Liver (tissue), 7 donors: ENCODE measurements at regions not wholly inside any gene's neighbourhood (a gene's known extent, or its start where the extent isn't known, plus 50 kb on each side); places are given as distances from the start of the nearest gene placed in this dataset.

Experiments
- DNase-seq: peaks from one replicate; pipeline ENCODE4 v3.0.0-alpha.2; 2017; ENCODE audit warnings: low spot score
- H3K27ac ChIP-seq, 2 donors: one replicate each; pipeline ENCODE4 v1.7.0; 2013; ENCODE audit warnings: inconsistent platforms in 2 of 2, low read length in 2 of 2, control low read depth in 1 of 2, low read depth in 1 of 2, mild to moderate bottlenecking in 1 of 2
- H3K27me3 ChIP-seq, 4 donors: one replicate each; pipeline versions ENCODE4 v1.6.1 to v1.7.0; 2013; ENCODE audit warnings: low read length in 3 of 4, inconsistent platforms in 1 of 4, mild to moderate bottlenecking in 1 of 4, moderate library complexity in 1 of 4; ENCODE audit not compliant: control insufficient read depth in 4 of 4, insufficient read depth in 4 of 4
- H3K36me3 ChIP-seq, 4 donors: one replicate each; pipeline versions ENCODE4 v1.6.1 to v1.7.0; 2013; ENCODE audit warnings: low read length in 3 of 4, mild to moderate bottlenecking in 3 of 4, low read depth in 1 of 4, moderate library complexity in 1 of 4; ENCODE audit not compliant: control insufficient read depth in 4 of 4, insufficient read depth in 3 of 4
- H3K4me1 ChIP-seq, 4 donors: one replicate each; pipeline versions ENCODE4 v1.6.1 to v1.7.0; 2013; ENCODE audit warnings: low read length in 3 of 4, mild to moderate bottlenecking in 3 of 4, moderate library complexity in 1 of 4; ENCODE audit not compliant: control insufficient read depth in 4 of 4, insufficient read depth in 4 of 4
- H3K4me3 ChIP-seq, 3 donors: one replicate each; pipeline versions ENCODE4 v1.6.1 to v1.7.0; 2013; ENCODE audit warnings: low read length in 3 of 3, control low read depth in 1 of 3, low read depth in 1 of 3, mild to moderate bottlenecking in 1 of 3
- H3K9ac ChIP-seq, 2 donors: one replicate each; pipeline ENCODE4 v1.7.0; 2013; ENCODE audit warnings: low read length in 2 of 2, mild to moderate bottlenecking in 2 of 2, moderate library complexity in 2 of 2, control low read depth in 1 of 2, low read depth in 1 of 2
- H3K9me3 ChIP-seq, 4 donors: one replicate each; pipeline versions ENCODE4 v1.6.1 to v1.7.0; 2013; ENCODE audit warnings: low read length in 3 of 4; ENCODE audit not compliant: control insufficient read depth in 4 of 4
- EGR1 ChIP-seq, 2 donors: IDR thresholded peaks; 2 replicates each; pipeline ENCODE4 v1.6.1; 2016 to 2018; ENCODE audit warnings: antibody characterized with exemption in 2 of 2, low read depth in 2 of 2
- FOXA1 ChIP-seq: IDR thresholded peaks from 2 replicates; pipeline ENCODE4 v1.6.1; 2016; ENCODE audit warnings: antibody characterized with exemption
- FOXA2 ChIP-seq: IDR thresholded peaks from 2 replicates; pipeline ENCODE4 v1.6.1; 2016; ENCODE audit warnings: antibody characterized with exemption
- GABPA ChIP-seq, 2 donors: IDR thresholded peaks in 1 of 2; conservative IDR thresholded peaks in 1 of 2; 2 replicates each; pipeline ENCODE4 v1.6.1; 2016; ENCODE audit warnings: antibody characterized with exemption in 2 of 2, mild to moderate bottlenecking in 1 of 2, moderate library complexity in 1 of 2
- HNF4A ChIP-seq, 2 donors: conservative IDR thresholded peaks; 2 replicates each; pipeline ENCODE4 v1.6.1; 2016; ENCODE audit warnings: antibody characterized with exemption in 2 of 2, mild to moderate bottlenecking in 2 of 2
- HNF4G ChIP-seq: IDR thresholded peaks from 2 replicates; pipeline ENCODE4 v1.6.1; 2016; ENCODE audit warnings: antibody characterized with exemption
- JUND ChIP-seq, 2 donors: IDR thresholded peaks; 2 replicates each; pipeline ENCODE4 v1.6.1; 2016; ENCODE audit warnings: antibody characterized with exemption in 2 of 2
- NR2F2 ChIP-seq: IDR thresholded peaks from 2 replicates; pipeline ENCODE4 v1.6.1; 2016; ENCODE audit warnings: antibody characterized with exemption
- RAD21 ChIP-seq, 2 donors: IDR thresholded peaks; 2 replicates each; pipeline ENCODE4 v1.6.1; 2016; ENCODE audit warnings: antibody characterized with exemption in 2 of 2, mild to moderate bottlenecking in 2 of 2
- REST ChIP-seq: IDR thresholded peaks from 2 replicates; pipeline ENCODE4 v1.6.1; 2016; ENCODE audit warnings: antibody characterized with exemption, mild to moderate bottlenecking
- RXRA ChIP-seq, 2 donors: IDR thresholded peaks; 2 replicates each; pipeline ENCODE4 v1.6.1; 2017 to 2018; ENCODE audit warnings: antibody characterized with exemption in 2 of 2, mild to moderate bottlenecking in 1 of 2
- SP1 ChIP-seq: IDR thresholded peaks from 2 replicates; pipeline ENCODE4 v1.6.1; 2018; ENCODE audit warnings: antibody characterized with exemption, mild to moderate bottlenecking
- TAF1 ChIP-seq: conservative IDR thresholded peaks from 2 replicates; pipeline ENCODE4 v1.6.1; 2016; ENCODE audit warnings: antibody characterized with exemption, mild to moderate bottlenecking
- YY1 ChIP-seq: IDR thresholded peaks from 2 replicates; pipeline ENCODE4 v1.6.1; 2016; ENCODE audit warnings: antibody characterized with exemption, mild to moderate bottlenecking
- WGBS: extraction: QIAGEN DNeasy Blood & Tissue Kit; methylation state at CpG from one replicate; pipeline ENCODE4 v1.1.7; 2013; 5-methylcytosine and 5-hydroxymethylcytosine counted together
- TF ChIP-seq, protein P1 (sequence below): IDR thresholded peaks from 2 replicates; pipeline ENCODE4 v1.6.1; 2016; ENCODE audit warnings: antibody characterized with exemption
- TF ChIP-seq, protein P2 (sequence below): IDR thresholded peaks from 2 replicates; pipeline ENCODE4 v1.6.1; 2016; ENCODE audit warnings: antibody characterized with exemption
- TF ChIP-seq, protein P3 (sequence below): IDR thresholded peaks from 2 replicates; pipeline ENCODE4 v1.6.1; 2016; ENCODE audit warnings: antibody characterized with exemption
- donor health status: healthy.
- donor health status: healthy.
- donor health status: healthy.
- donor health status: healthy.

GRCh38 chr6:119603501-119603900 lies 253.9 kb upstream of the MAN1A1 start:
- no peak for DNase-seq
- no peaks in the 10 kb centered on the region for H3K36me3 ChIP-seq
- H3K4me3 ChIP-seq: no peak overlapping the region
- H3K9me3 ChIP-seq: no peaks in the 10 kb centered on the region
- WGBS: 97% methylated on average over 5 of the region's 5 CpGs
- no peaks in the 10 kb centered on the region for H3K4me1 ChIP-seq
- H3K27me3 ChIP-seq: no peaks in the 10 kb centered on the region
- TF ChIP-seq EGR1 (IDR thresholded peaks at IDR 0.05; ENCODE audit: low read depth in 2 of 2) (no peak), FOXA2 (no peak), RAD21 (IDR thresholded peaks at IDR 0.05) (no peak), FOXA1 (no peak)
- TF ChIP-seq, protein P1, sequence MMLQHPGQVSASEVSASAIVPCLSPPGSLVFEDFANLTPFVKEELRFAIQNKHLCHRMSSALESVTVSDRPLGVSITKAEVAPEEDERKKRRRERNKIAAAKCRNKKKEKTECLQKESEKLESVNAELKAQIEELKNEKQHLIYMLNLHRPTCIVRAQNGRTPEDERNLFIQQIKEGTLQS: no peak
- TF ChIP-seq, protein P2, sequence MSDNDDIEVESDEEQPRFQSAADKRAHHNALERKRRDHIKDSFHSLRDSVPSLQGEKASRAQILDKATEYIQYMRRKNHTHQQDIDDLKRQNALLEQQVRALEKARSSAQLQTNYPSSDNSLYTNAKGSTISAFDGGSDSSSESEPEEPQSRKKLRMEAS: no peak
- no peak overlapping the region for H3K9ac ChIP-seq
- no peak overlapping the region for H3K27ac ChIP-seq

DNA sequence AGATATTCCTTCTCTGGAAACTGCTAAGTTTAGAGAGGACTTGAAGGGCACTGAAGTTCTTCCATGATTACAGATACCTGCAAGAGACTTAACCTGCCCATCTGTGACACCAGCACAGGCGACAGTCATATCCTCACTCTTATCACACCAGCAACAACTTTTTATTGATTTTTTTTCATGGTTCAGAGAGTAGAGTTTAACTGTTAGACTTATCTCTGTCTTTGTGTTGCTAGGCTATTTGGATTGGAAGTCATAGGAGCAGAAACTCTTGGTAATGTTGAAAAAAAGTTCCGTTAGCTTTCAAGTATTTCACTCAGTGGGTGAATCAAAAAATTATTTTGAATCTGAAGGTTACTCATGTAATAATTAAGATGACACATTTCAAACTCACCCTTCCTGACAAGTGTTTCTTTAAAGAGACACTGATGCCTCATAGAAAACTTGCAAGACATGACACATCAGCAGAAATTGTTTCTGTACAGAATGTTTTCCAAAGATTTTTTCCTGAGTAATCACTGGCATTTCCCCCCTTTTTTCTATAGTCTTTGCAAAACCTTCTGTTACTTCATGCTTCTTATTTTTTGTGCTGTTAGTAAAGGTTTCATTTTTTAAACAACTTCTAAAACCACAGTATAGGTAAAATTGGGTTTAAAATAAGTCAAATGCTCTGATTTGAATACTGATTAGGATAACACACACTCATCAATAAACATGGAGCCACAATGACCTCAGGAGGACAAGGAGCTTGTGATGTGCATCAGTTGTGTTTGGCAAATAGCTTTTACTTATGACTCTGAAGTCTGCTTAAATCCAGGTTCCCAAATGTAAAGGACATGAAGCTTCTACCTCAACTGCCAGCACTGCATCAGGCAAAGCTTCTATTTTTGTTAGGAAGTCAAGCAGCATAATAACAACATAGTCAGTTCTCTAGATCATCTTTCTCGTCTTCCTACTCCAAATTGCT lies 252.9 kb upstream of the MAN1A1 start:
- 48% methylated on average over 3 of the region's 3 CpGs for WGBS
- Histone ChIP-seq H3K9me3 (no peaks in the 10 kb centered on the region), H3K27me3 (no peaks in the 10 kb centered on the region), H3K4me1 (no peaks in the 10 kb centered on the region), H3K36me3 (no peaks in the 10 kb centered on the region), H3K4me3 (no peak overlapping the region), H3K9ac (no peak overlapping the region), H3K27ac (no peak overlapping the region)
- DNase-seq: no peak
- TF ChIP-seq GABPA (IDR thresholded peaks at IDR 0.05 in 1 of 2, conservative IDR thresholded peaks at IDR 0.05 in 1 of 2): no peak
- TF ChIP-seq RAD21 (IDR thresholded peaks at IDR 0.05): no peak
- TF ChIP-seq FOXA1: no peak
- TF ChIP-seq, protein P1: no peak
- no peak for TF ChIP-seq HNF4A (conservative IDR thresholded peaks at IDR 0.05)
- TF ChIP-seq FOXA2: no peak
- TF ChIP-seq EGR1 (IDR thresholded peaks at IDR 0.05; ENCODE audit: low read depth in 2 of 2): no peak
- TF ChIP-seq, protein P3, sequence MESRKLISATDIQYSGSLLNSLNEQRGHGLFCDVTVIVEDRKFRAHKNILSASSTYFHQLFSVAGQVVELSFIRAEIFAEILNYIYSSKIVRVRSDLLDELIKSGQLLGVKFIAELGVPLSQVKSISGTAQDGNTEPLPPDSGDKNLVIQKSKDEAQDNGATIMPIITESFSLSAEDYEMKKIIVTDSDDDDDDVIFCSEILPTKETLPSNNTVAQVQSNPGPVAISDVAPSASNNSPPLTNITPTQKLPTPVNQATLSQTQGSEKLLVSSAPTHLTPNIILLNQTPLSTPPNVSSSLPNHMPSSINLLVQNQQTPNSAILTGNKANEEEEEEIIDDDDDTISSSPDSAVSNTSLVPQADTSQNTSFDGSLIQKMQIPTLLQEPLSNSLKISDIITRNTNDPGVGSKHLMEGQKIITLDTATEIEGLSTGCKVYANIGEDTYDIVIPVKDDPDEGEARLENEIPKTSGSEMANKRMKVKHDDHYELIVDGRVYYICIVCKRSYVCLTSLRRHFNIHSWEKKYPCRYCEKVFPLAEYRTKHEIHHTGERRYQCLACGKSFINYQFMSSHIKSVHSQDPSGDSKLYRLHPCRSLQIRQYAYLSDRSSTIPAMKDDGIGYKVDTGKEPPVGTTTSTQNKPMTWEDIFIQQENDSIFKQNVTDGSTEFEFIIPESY: no peak

DNA sequence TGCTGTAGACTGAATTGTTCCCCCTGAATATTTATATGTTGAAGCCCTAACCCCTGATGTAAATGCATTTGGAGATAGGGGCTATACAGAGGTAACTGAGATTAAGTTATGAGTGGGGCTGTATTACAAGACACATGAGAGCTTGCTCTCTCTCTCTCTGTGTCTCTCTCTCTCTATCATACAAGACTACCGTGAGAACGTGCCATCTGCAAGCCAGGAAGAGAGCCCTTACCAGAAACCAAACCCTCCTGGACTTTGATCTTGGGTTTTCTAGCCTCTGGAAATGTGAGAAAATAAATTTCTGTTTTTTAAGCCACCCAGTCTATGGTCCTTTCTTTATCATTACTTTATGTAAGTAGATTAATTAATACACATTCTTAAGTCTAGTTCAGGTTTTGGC lies 249.3 kb upstream of the MAN1A1 start:
- no peaks in the 10 kb centered on the region for H3K4me1 ChIP-seq
- WGBS: 86% methylated on average over 2 of the region's 2 CpGs
- no peak overlapping the region for H3K9ac ChIP-seq
- no peak for DNase-seq
- no peaks in the 10 kb centered on the region for H3K36me3 ChIP-seq
- H3K9me3 ChIP-seq: peaks cover 0 to 2% (median 0%) of the 10 kb centered on the region in 4 donors
- H3K27ac ChIP-seq: no peak overlapping the region
- H3K4me3 ChIP-seq: no peak overlapping the region
- H3K27me3 ChIP-seq: no peaks in the 10 kb centered on the region
- TF ChIP-seq GABPA (IDR thresholded peaks at IDR 0.05 in 1 of 2, conservative IDR thresholded peaks at IDR 0.05 in 1 of 2) (no peak), HNF4G (no peak), FOXA2 (no peak), TAF1 (no peak), RAD21 (IDR thresholded peaks at IDR 0.05) (no peak), HNF4A (conservative IDR thresholded peaks at IDR 0.05) (no peak), EGR1 (IDR thresholded peaks at IDR 0.05; ENCODE audit: low read depth in 2 of 2) (no peak), REST (no peak), SP1 (no peak), JUND (IDR thresholded peaks at IDR 0.05) (no peak), YY1 (no peak), NR2F2 (no peak), RXRA (IDR thresholded peaks at IDR 0.05) (no peak)
- TF ChIP-seq, protein P1: no peak
- TF ChIP-seq, protein P2: no peak
